ENCODE measurements at regions not wholly inside any gene's neighbourhood (a gene's known extent, or its start where the extent isn't known, plus 50 kb on each side); places are given as distances from the start of the nearest gene placed in this dataset.
"Not testable (repeated sequence)": the region's sequence is repeated elsewhere in the genome, so short reads cannot be mapped to it uniquely, and the experiment has no call there.

DNA sequence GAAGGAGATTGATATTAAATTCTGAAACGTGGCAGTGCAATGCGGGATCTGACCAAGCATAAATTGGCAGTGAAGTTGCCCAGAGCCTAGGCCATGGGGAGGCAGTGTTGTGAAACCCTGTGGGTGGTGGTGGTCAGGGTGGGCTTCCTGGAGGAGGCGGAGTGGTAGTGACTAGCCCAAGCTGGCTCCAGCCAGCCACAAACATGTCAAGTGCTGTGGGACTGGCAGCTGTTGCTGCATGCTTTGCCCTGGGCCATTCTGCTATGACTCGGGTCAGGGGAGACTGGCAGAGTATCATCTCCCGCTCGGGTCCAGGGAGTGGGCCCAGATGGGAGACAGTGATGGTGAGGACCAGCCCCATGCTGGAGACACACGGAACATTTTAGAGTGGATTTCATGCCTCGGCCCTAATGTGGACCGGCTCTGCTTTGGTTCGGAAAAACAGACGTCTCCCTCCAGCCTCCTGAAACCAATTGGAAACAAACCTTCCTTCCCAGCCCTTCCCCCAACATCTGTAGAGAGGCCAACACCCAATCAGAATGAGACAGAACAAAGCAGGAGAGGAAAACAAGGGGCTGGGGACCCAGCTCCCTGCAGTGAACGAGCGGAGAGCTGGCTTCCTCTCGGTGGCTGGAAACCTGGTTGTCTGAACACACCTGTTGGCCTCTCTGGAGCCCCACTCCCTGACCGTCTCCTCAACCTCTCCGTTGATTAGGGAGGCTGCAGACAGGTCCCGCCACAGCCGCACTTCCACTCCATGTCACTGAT, 58.2 kb downstream of the TMEM270 start:
- H3K27me3 ChIP-seq: peaks cover 0 to 7% (median 0%) of the 10 kb centered on the region in 4 donors
- TF ChIP-seq, protein P1, sequence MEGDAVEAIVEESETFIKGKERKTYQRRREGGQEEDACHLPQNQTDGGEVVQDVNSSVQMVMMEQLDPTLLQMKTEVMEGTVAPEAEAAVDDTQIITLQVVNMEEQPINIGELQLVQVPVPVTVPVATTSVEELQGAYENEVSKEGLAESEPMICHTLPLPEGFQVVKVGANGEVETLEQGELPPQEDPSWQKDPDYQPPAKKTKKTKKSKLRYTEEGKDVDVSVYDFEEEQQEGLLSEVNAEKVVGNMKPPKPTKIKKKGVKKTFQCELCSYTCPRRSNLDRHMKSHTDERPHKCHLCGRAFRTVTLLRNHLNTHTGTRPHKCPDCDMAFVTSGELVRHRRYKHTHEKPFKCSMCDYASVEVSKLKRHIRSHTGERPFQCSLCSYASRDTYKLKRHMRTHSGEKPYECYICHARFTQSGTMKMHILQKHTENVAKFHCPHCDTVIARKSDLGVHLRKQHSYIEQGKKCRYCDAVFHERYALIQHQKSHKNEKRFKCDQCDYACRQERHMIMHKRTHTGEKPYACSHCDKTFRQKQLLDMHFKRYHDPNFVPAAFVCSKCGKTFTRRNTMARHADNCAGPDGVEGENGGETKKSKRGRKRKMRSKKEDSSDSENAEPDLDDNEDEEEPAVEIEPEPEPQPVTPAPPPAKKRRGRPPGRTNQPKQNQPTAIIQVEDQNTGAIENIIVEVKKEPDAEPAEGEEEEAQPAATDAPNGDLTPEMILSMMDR (IDR thresholded peaks at IDR 0.05): no peak
- TF ChIP-seq POLR2A (IDR thresholded peaks at IDR 0.05): no peak
- peaks cover 3 to 43% (median 8%) of the 10 kb centered on the region in 3 donors for H3K4me1 ChIP-seq
- 64 to 82% methylated on average over 10 to 11 of the region's 18 CpGs for WGBS, 2 donors
- no peak for DNase-seq
- intact Hi-C loops (cut with DNase I): no loop called here
- no peak overlapping the region for H3K27ac ChIP-seq
- H3K9me3 ChIP-seq: no peaks in the 10 kb centered on the region
- H3K4me3 ChIP-seq: no peak overlapping the region
- no peaks in the 10 kb centered on the region for H3K36me3 ChIP-seq

- no peak overlapping the region for H3K27ac ChIP-seq
- H3K36me3 ChIP-seq: no peaks in the 10 kb centered on the region
- H3K4me3 ChIP-seq: no peak overlapping the region
- TF ChIP-seq, protein P1 (IDR thresholded peaks at IDR 0.05): no peak
- TF ChIP-seq POLR2A (IDR thresholded peaks at IDR 0.05): no peak
- no peaks in the 10 kb centered on the region for H3K9me3 ChIP-seq
- 82 to 88% methylated on average over 5 to 6 of the region's 9 CpGs for WGBS, 2 donors
- peaks cover 0 to 7% (median 0%) of the 10 kb centered on the region in 4 donors for H3K27me3 ChIP-seq
- intact Hi-C loops (cut with DNase I): no loop called here
- peaks cover 3 to 43% (median 8%) of the 10 kb centered on the region in 3 donors for H3K4me1 ChIP-seq
- DNase-seq: no peak
Measured at GRCh38 chr7:73919694-73920375, 58.9 kb downstream of the TMEM270 start.

- Histone ChIP-seq H3K27me3 (peaks cover 0 to 7% (median 0%) of the 10 kb centered on the region in 4 donors), H3K9me3 (no peaks in the 10 kb centered on the region), H3K36me3 (no peaks in the 10 kb centered on the region), H3K4me1 (peaks cover 3 to 43% (median 8%) of the 10 kb centered on the region in 3 donors), H3K27ac (no peak overlapping the region), H3K4me3 (no peak overlapping the region)
- DNase-seq: no peak
- TF ChIP-seq, protein P1 (IDR thresholded peaks at IDR 0.05): no peak
- TF ChIP-seq POLR2A (IDR thresholded peaks at IDR 0.05): no peak
- WGBS, 2 donors: 69 to 72% methylated on average over 15 to 19 of the region's 22 CpGs
- intact Hi-C loops (cut with DNase I): no loop called here
Measured at GRCh38 chr7:73920406-73921134, 59.6 kb downstream of the TMEM270 start.

- intact Hi-C loops (cut with DNase I): no loop called here
- no peak for DNase-seq
- no peak for TF ChIP-seq POLR2A (IDR thresholded peaks at IDR 0.05)
- TF ChIP-seq, protein P1 (IDR thresholded peaks at IDR 0.05): no peak
- 59 to 66% methylated on average over 9 to 10 of the region's 15 CpGs for WGBS, 2 donors
- Histone ChIP-seq H3K4me3 (no peak overlapping the region), H3K9me3 (no peaks in the 10 kb centered on the region), H3K27ac (no peak overlapping the region), H3K4me1 (peaks cover 0 to 32% (median under 1%) of the 10 kb centered on the region in 3 donors), H3K27me3 (peaks cover 0 to 7% (median 0%) of the 10 kb centered on the region in 4 donors), H3K36me3 (no peaks in the 10 kb centered on the region)
Measured at GRCh38 chr7:73921623-73922528, 60.9 kb downstream of the TMEM270 start.

DNA sequence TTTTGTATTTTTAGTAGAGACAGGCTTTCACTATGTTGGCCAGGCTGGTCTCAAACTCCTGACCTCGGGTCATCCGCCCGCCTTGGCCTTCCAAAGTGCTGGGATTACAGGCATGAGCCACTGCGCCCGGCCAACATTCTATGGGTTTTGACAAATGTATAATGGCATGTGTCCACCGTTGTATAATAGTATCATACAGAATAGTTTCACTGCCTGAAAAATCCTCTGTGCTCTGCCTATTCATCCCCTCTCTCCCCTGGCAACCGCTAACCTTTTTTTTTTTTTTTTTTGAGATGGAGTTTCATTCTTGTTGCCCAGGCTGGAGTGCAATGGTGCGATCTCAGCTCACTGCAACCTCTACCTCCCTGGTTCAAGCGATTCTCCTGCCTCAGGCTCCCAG, 67.7 kb downstream of the TMEM270 start:
- H3K9me3 ChIP-seq; H3K36me3 ChIP-seq; H3K4me1 ChIP-seq; intact Hi-C loops (cut with DNase I); DNase-seq; H3K27me3 ChIP-seq; H3K4me3 ChIP-seq; H3K27ac ChIP-seq: not testable (repeated sequence)
- WGBS, 2 donors: 42 to 48% methylated on average over 9 of the region's 9 CpGs

Measured in esophagus squamous epithelium (tissue), 5 donors.